Osteoblast (primary cell): ENCODE measurements at regions not wholly inside any gene's neighbourhood (a gene's known extent, or its start where the extent isn't known, plus 50 kb on each side); places are given as distances from the start of the nearest gene placed in this dataset.

ENCODE experiments used
- DNase-seq: peaks from one replicate; pipeline ENCODE4 v3.0.0; 2011; ENCODE audit warnings: low spot score, mixed read lengths; ENCODE audit not compliant: insufficient read length; ENCODE audit errors: missing footprints
- H2AFZ ChIP-seq: 2 replicates; pipeline ENCODE4 v1.6.0; 2011; ENCODE audit warnings: mild to moderate bottlenecking, low read length
- H3K27ac ChIP-seq: 2 replicates; pipeline ENCODE4 v1.5.1; 2011; ENCODE audit warnings: mild to moderate bottlenecking, low read depth, low read length, moderate library complexity
- H3K27me3 ChIP-seq: 2 replicates; pipeline ENCODE4 v1.6.0; 2012; ENCODE audit warnings: mild to moderate bottlenecking, control low read depth, inconsistent platforms, low read length, moderate library complexity; ENCODE audit not compliant: insufficient read depth
- H3K36me3 ChIP-seq: 2 replicates; pipeline ENCODE4 v1.5.1; 2011; ENCODE audit warnings: mild to moderate bottlenecking, low read length, control low read depth, moderate library complexity; ENCODE audit not compliant: insufficient read depth
- H3K4me1 ChIP-seq: 2 replicates; pipeline ENCODE4 v1.5.1; 2011; ENCODE audit warnings: mild to moderate bottlenecking, low read length, control low read depth, moderate library complexity; ENCODE audit not compliant: insufficient read depth
- H3K4me2 ChIP-seq: 2 replicates; pipeline ENCODE4 v1.6.0; 2011; ENCODE audit warnings: mild to moderate bottlenecking, low read length; ENCODE audit not compliant: insufficient read depth
- H3K4me3 ChIP-seq: fragments of 200-600 bp; sonication (generic); 3 replicates; pipeline ENCODE4 v1.5.1; 2012; ENCODE audit warnings: mild to moderate bottlenecking, low read length, inconsistent platforms; ENCODE audit not compliant: insufficient read depth
- H3K79me2 ChIP-seq: 2 replicates; pipeline ENCODE4 v1.6.0; 2012; ENCODE audit warnings: mild to moderate bottlenecking, low read length, control low read depth, inconsistent platforms; ENCODE audit not compliant: insufficient read depth
- H3K9me3 ChIP-seq: 2 replicates; pipeline ENCODE4 v1.5.1; 2011; ENCODE audit warnings: low read depth, low read length, control low read depth
- H4K20me1 ChIP-seq: 2 replicates; pipeline ENCODE4 v1.6.0; 2012; ENCODE audit warnings: mild to moderate bottlenecking, low read length, control low read depth; ENCODE audit not compliant: insufficient read depth
- CTCF ChIP-seq: IDR thresholded peaks from 2 replicates; pipeline ENCODE4 v1.5.1; 2011; ENCODE audit warnings: mild to moderate bottlenecking, low read depth, low read length, moderate library complexity; ENCODE audit errors: extremely low read depth

GRCh38 chr6:153412519-153412918, 281.4 kb upstream of the RGS17 start:
- H3K79me2 ChIP-seq, result no peaks in the 10 kb centered on the region
- no peaks in the 10 kb centered on the region for H3K27me3 ChIP-seq
- no peak overlapping the region for H3K27ac ChIP-seq
- no peak overlapping the region for H3K4me3 ChIP-seq
- no peaks in the 10 kb centered on the region for H3K9me3 ChIP-seq
- TF ChIP-seq CTCF, result no peak
- no peak overlapping the region for H3K4me2 ChIP-seq
- H3K36me3 ChIP-seq, result no peaks in the 10 kb centered on the region
- no peaks in the 10 kb centered on the region for H3K4me1 ChIP-seq
- no peak overlapping the region for H2AFZ ChIP-seq
- no peak for DNase-seq
- no peaks in the 10 kb centered on the region for H4K20me1 ChIP-seq

GRCh38 chr6:153411070-153411648, 280.1 kb upstream of the RGS17 start:
- H4K20me1 ChIP-seq, result no peaks in the 10 kb centered on the region
- no peak for DNase-seq
- H3K79me2 ChIP-seq, result no peaks in the 10 kb centered on the region
- H3K4me1 ChIP-seq, result no peaks in the 10 kb centered on the region
- H3K4me3 ChIP-seq, result no peak overlapping the region
- H3K4me2 ChIP-seq, result no peak overlapping the region
- no peaks in the 10 kb centered on the region for H3K9me3 ChIP-seq
- TF ChIP-seq CTCF, result no peak
- H3K36me3 ChIP-seq, result no peaks in the 10 kb centered on the region
- no peak overlapping the region for H3K27ac ChIP-seq
- no peaks in the 10 kb centered on the region for H3K27me3 ChIP-seq
- no peak overlapping the region for H2AFZ ChIP-seq

- Histone ChIP-seq H3K4me2 (no peak overlapping the region), H3K9me3 (no peaks in the 10 kb centered on the region), H3K36me3 (no peaks in the 10 kb centered on the region), H3K4me1 (no peaks in the 10 kb centered on the region), H4K20me1 (no peaks in the 10 kb centered on the region), H3K27me3 (no peaks in the 10 kb centered on the region), H3K4me3 (no peak overlapping the region), H3K27ac (no peak overlapping the region), H2AFZ (no peak overlapping the region), H3K79me2 (no peaks in the 10 kb centered on the region)
- no peak for TF ChIP-seq CTCF
- DNase-seq, result no peak
Measured at GRCh38 chr6:153405931-153406330, 274.8 kb upstream of the RGS17 start.

- Histone ChIP-seq H3K27me3 (no peaks in the 10 kb centered on the region), H3K36me3 (no peaks in the 10 kb centered on the region), H3K27ac (no peak overlapping the region), H3K79me2 (no peaks in the 10 kb centered on the region), H2AFZ (no peak overlapping the region), H3K4me3 (no peak overlapping the region), H3K9me3 (no peaks in the 10 kb centered on the region), H3K4me2 (no peak overlapping the region), H4K20me1 (no peaks in the 10 kb centered on the region), H3K4me1 (no peaks in the 10 kb centered on the region)
- TF ChIP-seq CTCF, result no peak
- DNase-seq, result no peak
Measured at GRCh38 chr6:153401751-153402150, 270.7 kb upstream of the RGS17 start.
